RPMI7951 (cell line): ENCODE measurements at regions not wholly inside any gene's neighbourhood (a gene's known extent, or its start where the extent isn't known, plus 50 kb on each side); places are given as distances from the start of the nearest gene placed in this dataset.
"Not testable (repeated sequence)": the region's sequence is repeated elsewhere in the genome, so short reads cannot be mapped to it uniquely, and the experiment has no call there.

Experiments used
- DNase-seq: peaks from one replicate; pipeline ENCODE4 v3.0.0-alpha.2; 2012; ENCODE audit warnings: low read depth

DNA sequence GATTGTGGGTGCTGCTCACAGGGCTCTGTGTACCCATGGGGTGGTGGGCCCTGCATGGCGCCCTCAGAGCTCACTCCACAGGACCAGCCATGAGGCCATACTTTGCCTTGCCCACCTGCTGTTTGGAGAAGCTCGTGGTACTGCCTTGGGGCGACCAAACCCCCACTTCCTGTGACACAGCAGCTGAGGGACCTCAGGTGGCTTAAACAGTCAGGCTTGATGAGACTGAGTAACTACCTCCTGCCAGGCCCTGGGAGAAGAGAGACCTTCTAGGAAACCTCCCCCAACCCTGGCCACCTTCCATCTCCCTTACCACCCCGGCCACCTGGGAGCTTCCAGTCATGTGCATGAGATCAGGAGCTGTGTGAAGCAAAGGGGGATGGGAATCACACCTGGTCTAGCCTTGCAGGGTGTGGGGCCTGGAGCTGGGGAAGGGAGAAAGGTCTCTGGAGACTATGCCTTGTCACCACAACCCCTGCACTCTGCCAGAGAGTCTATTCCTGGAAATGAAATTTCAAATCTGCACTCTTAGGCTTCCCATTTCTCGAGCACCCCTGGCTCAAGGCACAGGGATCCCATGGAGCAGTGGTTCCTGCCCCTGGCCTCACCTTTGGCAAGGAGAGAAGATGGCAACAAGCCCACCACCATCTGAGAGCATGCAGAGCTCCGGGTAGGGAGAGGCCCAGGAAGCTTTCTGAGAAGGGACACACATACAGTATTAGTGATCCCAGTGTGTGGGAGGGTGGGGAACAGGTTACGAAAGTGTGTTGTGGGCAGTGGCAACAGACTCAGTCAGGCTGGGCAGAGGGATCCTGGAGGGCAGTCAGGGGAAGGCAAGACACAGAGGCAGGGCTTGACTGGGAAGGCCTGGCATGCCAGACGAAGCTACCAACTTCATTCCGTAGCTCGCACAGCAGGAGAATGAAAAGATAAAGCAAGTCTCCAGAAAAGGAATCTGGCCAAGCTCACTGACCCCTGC, 125.0 kb downstream of the URI1 start:
- no peak for DNase-seq

DNA sequence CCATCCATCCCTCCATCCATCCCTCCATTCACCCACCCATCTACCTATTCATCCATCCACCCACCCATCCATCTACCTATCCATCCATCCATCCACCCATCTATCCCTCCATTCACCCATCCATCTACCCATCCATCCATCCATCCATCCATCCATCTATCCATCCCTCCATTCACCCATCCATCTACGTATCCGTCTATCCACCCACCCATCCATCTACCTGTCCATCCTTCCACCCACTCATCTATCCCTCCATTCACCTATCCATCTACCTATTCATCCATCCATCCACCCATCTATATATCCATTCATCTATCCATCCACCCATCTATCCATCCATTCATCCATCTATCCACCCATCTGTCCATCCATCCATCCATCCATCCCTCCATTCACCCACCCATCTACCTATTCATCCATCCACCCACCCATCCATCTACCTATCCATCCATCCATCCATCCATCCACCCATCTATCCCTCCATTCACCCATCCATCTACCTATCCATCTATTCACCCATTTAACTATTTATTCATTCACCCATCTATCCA, 126.0 kb downstream of the URI1 start:
- DNase-seq: not testable (repeated sequence)

DNA sequence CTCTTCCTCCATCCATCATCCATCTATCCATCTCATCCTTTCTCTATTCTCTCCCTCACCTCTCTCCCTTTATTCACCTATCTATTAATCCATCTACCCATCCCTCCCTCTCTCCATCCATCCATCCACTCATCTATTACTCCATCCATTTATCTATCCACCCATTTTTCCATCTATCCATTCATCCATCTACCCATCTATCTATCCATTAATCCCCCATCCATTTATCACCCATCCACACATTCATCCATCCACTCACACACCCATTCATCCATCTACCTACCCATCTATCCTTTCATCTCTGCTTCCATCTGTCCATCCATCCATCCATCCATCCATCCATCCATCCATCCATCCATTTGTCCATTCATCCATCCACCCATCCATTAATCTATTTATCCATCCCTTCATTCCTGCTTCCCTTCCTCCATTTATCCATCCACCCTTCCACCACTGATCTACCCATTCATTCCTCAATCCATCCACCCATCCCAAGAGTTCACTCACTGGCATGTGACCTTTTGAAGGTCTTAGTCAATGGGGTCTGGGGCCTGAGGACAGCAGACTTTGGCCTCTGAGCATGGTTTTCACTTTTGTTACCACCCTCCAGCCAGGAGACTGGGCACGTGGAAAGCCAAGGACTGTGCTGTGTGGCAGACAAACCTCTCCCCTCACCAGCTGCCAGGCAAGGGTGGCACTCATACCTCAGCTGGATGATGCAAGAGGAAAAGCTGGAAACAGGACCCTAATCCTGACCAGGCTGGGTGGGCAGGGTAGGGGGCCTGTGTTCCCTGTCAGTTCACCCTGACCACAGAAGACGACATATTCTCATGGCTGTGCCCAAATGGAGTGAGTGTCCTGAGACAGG, 126.7 kb downstream of the URI1 start:
- no peak for DNase-seq

DNA sequence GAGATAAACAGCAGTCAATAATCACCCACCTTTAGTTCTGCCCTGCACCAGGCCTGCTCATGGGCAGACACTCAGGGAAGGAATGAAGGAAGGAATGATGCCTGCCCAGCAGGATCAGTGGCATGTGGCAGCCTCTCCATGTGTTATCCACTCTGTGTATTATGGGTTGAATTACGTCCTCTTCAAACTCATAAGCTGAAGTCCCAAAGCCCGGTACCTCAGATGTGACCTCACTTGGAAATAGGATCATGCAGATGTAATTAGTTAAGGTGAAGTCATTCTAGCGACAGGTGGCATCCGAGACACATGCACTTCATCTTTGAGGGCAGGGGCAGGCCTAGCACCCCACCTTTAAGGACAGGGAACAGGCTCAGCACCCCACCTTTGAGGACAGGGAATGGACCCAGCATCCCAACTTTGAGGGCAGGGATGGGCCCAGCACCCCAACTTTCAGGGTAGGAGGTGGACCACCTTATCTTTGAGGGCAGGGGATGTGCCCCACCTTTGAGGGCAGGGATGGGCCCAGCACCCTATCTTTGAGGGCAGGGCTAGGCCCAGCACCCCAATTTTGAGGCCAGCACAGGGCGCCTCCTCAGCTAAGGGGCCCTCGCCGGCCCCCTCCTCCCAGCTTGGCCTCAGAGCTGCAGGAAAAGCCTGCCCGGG, 127.6 kb downstream of the URI1 start:
- no peak for DNase-seq

DNA sequence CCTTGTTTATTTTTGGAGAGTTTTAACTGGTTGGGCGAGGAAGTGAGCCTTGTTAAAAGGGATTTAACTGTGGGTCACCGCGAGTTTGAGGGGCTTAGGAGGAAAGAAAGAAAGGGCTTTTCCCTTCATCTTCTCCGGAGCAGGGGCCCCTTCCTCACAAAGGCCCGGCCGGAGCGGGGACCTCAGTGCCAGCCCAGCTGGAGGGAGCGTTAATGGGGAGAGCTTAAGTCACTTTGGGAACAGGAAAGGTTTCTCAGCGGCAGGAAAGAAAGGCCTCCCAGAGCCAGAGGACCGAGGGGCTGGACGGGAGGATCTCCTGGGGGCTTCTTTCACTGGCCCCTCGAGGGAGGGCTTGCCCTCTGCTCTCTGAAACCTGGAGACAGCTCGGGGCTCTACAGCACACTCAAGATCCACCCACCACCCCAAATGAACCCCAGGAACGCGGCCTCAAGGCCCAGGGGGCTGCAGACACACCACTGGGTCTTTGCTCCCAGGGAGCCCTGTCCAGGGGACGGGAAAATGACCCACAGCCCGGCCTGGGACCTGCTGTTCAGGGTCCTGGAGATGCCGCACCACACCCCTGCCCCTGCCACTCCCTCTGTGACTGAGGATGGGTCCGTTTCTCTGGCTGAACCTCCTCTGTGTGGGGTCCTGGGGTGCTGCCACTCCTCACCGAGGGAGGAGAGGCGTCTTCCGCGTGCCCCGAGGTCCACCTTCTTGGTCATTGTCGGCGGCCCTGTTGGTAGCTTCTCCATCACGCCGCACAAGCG, 128.3 kb downstream of the URI1 start:
- no peak for DNase-seq

DNA sequence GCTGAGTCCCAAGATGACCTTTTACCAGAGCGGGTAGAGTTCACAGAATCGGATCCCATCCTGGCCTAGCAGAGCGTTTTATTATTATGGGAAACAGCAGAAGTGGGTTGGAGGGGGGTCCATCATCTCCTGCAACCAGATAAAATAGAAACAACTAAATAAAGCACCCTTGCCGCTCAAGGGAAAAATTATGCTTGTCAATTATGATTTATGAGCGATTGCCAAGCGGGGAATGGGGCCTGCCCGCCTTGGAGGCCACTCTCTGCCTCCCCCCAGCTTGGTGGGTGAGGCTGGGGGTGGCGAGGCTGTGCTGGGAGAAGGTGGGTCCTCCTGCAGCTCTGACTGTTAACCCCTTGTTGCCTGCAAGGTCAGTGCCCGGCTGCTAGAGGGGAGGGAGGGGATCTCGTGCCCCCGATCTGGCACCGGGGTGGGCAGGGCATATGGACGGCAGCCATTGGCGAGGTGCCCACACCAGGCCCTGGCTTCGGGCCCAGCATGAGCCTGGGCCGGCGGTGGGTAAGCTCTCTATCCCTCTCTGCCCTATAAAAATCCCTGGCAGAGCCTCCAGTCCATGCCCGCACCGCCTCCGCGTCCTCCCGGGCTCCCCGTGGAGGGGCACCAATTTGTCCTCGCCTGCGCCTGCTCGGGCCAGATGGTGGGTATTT, 129.1 kb downstream of the URI1 start:
- DNase-seq: no peak

DNA sequence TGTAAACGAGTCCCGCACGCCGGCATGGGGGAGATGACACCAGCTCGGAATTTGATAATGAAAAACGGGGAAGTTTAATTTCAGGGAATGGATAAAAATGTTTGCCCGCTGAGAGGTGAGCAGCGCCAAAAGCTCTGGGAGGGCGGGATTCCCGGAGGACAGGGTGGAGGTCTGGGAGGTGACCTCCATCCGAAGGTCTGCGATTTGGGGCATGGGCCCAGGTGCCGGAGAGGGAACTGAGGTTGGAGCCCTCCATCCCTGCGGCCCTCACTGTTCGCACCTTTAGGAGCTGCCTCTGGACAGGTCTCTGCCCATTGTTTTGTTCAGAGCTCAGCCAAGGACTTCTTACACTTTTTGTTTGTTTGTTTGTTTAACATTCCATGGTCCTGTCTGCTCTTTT, 129.8 kb downstream of the URI1 start:
- DNase-seq: no peak

DNA sequence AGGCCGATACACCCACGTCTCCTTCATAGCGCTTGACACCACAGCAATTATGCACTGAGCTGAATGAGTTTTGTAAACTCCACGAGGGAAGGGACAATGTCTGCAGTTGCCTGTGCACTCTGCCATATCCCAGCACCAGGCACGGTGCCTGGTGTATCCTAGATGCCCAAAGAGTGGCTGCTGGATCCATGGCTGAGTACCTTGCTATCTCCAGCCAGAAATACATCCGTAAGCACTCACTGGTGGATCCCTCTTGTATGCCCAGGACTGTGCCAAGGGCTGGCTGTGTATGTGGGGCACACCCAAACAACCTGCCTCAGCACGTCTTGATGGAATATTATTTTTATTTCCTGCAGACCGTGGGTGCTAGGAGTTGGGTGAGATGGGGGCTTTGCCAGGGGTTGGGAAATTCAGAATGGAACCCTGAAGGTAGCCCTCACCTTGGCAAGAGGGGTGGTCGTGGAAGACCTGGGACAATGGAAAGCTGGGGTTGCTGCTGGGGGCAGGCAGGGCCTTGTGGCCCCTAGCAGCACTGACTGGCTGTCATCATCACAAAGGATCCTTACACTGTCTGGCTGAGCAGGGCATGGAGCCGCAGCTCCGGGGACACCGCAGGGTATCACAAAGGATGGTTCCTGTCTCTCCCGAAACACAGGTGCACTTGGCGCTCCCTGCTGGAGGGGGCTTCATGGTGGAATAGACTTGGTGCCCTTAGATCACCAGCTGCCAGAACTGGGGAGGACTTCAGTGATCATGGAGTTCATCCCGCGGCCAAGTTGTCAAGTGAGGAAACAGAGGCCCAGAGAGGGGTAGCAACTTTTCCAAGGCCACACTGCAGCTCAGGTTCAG, 131.3 kb downstream of the URI1 start:
- DNase-seq: no peak

DNA sequence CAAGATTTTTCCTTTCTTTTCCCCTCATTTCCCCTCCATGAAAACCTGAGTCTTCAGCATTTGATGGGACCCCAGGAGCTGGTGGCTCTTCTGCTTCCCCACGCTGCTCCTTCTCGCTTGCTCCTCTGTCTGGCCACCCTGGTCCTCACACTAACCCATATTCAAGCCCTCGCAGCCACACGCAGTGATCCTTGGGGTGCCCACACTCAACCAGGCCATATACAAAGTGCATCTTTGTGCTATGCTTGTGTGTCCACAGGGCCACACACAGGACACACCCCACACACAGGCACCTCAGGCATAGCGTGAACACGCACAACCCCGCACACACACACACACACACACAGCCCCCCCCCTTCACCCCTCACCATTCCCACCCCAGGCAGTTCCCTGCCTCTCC, 132.1 kb downstream of the URI1 start:
- DNase-seq: no peak

DNA sequence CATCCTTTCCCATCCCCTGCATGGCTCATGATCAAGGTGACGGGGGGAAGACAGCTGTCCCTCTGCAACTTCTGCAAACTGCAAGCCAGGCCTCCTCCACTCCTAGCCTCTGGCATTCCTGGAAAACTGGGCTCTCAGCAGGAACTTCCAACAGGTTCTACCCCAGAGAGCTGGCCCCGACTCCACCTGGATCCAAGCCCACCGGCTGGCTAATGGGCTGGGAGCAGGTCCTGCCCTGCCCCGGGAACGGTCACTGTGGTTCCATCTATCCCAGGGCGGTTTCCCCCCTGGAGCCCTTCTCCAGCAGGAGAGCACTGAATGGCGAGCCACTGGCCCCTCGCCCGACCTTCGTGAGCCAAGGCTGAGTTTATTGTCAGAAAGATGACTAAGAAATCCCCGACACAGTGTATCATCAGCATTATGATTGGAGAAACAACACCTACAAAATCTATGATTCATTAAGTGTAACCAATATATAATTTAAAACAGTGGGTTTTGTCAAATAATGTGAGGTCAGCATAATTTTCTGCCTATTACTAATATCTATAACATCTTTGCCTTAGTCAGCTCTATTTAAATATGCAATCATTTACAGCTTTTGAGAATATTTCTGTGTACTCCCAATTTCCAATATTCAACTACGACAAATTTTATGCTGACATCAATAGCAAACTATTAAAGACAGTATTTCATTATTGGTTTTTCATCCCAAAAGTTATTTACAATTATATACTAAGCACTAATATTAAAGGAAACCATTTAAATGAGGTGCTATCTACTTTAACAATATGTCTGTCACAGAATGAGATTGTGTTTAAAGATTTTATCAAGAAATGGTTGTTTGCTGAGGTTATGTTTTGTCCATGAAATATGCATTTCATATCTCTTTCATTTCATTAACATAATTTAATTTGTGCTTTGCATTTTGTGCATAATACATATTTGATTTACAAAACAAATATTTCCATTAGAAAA, 133.0 kb downstream of the URI1 start:
- DNase-seq: no peak

DNA sequence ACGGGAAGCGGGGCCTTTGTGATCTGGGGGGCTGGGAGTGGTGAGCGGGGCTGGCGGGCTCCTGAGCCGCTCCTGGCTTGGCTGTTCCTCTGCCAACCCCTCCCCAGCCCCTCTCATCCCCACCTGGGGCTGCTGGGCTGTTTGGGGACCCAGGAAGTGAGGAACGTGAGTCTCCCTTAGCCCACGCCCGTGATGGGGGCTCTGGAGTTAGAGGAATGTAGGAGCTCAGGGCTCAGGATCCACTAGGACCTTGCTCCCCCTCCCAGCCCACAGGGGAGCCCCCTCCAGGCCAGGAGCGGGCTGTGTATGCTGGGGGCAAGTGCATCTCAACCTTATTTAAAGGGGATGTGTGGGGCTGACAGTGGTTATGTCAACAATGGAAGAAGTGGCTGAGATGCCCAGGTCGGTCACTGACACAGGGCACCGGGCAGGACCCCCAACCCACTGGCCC, 134.1 kb downstream of the URI1 start:
- DNase-seq: no peak

DNA sequence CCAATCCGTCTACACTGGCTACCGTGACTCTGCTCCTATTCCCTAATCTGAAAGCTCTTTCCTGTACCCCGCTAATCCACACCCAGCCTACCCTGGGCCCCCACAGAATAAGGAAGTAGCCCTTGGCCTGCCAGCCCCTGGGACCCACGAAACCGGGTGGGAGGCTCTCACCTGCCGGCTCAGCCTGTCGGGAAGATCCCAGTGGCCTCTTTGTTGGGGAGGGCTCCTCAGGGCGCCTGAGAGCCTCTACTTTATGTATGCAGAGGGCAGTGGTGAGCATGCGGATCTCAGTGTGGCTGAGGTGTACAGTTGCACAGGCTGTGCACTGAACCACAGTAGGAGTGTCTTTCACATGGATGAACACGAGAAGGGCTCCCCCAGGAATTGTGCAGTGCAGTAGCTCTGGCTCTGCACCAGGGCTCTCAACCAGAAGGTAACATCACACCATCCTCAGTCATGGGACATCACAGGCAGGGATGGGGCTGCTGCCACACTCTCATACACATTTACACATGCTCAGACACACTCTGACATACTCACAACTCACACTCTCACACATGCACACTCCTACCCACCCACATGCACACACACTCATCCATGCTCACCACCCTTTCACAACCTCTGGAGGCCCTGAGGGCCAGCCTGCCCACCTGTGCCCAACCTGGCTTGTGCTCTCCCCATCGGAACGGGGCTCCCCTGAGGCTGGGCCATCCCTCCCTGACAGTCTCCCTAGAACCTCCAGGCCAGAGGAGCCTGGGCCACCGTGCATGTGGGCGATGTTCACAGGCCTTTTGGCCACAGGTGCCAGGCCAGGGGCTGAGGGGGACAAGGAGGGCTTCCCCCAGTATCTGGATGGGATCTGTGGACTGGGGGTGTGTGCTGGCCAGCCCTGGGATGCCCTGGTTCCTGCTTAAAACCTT, 135.0 kb downstream of the URI1 start:
- DNase-seq: no peak

DNA sequence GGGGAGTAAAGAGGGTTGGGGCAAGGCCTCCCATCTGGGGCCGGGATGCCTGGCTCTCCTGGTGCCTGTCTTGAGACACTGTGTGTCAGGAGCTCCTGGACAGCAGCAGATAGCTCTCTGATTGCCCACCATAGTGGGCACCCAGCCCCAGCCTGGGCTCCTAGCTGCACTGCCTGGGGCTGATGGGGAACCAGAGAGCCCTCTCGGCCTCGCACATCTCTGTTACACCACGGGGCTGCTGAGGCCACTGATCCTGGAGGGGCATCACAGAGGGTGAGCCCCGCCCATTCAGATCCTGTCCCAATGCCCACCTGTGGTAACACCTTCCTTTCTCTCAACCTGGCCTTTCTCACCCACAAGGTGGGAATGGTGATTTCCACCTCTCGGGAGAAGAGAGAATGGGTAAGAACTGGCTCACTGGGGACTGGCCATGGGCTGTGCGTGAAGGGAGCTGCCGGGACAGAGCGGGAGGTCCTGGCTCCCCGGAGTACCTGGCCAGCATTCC, 135.9 kb downstream of the URI1 start:
- no peak for DNase-seq

DNA sequence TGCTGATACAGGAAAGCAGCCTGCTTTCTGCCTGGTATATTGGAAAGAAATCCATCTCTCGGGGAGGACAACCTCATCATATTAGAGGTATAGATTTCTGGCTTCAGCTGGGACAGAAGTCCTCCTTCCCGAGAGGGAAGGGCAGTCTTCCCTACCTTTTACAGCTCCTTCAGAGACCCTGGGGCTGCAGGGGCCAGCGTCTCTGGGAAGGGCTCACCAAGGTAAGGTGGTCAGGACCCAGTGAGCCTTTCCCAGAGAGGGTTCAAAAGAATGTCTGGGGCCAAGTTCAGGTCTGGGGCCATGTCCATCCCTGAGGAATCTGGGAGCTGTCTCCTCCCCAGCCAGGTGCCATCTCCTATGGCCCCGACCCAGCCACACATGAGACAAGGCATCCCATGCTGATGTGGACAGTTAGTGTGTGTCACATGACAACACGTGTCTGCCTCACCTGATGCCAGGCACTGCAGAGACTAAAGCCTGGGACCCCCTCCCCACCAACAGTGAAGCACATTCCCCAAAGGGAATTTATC, 136.4 kb downstream of the URI1 start:
- DNase-seq: no peak

DNA sequence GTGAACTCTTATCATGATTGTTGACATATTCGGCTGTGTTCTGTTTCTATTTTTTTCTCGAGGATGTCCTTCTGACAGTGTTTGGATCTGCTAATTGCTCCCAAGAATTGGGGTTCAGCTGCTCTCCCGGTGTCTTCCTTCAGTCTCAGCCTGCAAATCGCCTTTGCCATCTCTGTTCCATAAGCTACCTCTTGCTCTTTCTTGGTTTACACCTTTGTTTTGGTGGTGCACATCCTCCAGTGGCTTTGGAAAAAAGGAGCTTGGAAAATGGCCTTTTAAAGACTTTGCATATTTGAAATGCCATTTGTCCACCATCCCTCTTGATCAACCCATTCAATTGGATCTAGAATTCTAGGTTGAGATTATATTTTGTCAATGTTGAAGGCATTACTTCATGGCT, 137.2 kb downstream of the URI1 start:
- DNase-seq: no peak

DNA sequence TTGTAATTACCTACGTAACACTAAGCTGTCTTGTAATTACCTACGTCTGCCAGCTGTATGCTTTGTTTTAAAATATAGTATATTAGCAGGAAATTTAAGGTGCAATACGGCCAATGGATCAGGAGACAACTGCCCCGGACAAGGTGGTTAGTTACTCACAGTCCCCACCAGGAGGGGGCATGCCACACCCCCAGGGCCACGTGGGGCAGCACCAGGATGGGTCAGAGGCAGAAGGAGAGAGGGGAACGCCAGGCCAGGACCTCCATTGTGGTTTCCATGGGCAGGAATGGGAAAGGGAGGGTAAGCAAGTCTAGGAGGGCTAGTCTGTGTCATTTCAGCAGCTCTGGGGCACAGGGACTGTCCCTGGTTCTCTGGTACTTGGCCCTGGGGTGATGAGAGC, 140.1 kb downstream of the URI1 start:
- no peak for DNase-seq

DNA sequence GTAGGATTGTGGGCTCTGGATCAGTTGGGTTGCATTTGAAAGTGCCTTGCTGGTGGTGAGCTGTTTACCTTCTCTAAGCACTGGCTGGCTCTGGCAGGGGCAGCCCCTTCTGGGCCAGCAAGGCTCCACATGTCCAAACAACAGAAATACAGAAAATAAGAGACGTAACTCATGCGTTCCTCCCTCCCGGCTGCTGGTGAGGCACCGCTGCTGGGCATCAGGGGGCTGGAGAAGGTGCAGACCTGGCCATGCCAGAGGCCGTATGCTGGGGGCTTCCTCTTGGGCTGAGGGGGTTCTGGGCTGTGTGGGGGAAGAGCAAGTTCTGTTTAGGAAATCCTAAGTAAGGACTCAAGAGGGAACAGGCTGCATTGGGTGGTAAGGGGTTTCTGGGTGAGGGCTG, 140.6 kb downstream of the URI1 start:
- DNase-seq: no peak
